Stimulated activated CD4-positive, alpha-beta T cell treated with anti-CD3 and anti-CD28 coated beads, Interleukin-1b, Interleukin-23, amount 100 ng/mL, for 1 hour (primary cell): ENCODE measurements at regions not wholly inside any gene's neighbourhood (a gene's known extent, or its start where the extent isn't known, plus 50 kb on each side); places are given as distances from the start of the nearest gene placed in this dataset.

Experiments
- DNase-seq, 2 donors: peaks; one replicate each; pipeline ENCODE4 v3.0.0-alpha.2; 2020; ENCODE audit warnings: low read depth in 2 of 2

DNA sequence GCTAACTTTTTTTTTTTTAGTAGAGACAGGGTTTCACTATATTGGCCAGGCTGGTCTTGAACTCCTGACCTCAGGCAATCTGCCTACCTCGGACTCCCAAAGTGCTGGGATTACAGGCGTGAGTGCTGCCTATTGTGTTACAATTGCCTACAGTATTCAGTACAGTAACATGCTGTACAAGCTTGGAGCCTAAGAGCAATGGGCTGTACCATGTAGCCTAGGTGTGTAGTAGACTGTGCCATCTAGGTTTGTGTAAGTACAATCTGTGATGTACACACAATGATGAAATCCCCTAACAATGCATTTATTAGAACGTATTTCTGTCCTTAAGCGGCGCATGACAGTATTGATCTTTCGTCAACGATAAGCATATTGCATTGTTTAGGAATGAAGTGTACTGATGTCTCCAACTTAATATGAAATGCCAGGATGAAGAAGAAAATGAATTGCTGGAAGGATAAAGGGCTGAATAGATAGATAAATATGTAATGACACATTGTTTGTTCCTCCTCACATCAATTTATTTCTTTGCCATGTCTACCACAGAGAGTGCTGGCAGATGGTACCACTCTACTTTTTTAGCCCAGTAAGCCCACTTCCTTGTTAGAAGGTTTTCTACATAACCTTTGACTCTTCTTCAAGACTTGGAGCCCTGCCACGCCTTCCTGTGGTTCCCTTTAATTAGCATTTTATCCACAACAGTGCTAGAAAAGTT is 467.5 kb downstream of the VRK1 start:
- DNase-seq = no peak

DNA sequence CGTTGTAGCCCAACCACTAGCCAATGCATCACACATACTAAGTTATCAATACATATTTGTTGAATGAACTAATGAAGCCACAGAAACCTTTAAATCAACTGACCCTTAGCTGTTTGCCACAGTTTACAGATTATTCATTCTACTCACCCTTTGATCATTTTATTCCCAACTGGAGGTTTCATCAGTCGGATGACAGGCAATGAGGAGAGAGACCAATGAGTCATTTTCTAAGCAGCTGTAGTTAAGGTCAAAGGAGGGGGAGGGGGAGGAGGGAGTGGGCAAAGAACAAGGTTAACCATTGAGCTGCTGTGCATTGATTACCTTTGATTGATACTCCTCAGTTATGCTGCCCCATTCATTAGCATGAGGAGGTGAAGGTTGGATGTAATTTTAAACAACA is 469.5 kb downstream of the VRK1 start:
- no peak for DNase-seq

DNA sequence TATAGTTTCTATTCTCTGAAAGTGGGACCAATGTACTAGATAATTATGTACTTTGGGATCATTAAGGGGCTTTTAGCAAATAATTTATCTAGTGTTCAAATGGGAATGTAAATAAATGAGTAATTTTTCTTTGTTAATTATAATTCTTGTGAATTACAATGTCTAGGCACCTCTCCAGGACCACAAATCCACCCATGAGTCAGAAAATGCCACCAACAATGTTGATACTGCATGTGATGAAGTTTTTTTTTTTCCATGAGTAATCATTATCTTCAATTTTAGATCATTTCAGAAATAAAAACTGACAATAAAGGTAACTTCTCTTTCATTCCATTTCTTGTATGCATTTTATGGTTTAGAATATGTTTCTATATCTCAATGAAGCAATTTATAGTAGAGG is 470.3 kb downstream of the VRK1 start:
- DNase-seq = no peak

DNA sequence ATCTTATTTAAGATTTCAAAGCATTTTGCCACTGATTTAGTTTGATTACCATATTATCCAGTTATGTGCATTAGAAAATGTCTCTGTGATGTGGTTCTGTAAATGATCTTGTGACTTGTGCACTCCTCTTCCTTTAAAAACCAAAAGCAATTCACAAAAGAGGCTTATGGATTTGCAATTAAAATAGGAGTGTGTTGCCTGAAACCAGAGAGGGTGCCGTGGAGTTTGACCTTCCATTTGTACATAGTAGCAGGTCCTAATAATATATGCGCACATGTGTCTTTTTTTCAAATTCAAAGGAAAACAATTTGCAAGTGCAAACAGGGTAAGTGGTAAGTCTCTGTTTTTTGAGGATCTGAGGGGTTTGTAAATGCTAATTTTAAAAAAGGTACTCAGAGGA is 470.9 kb downstream of the VRK1 start:
- no peak for DNase-seq

DNA sequence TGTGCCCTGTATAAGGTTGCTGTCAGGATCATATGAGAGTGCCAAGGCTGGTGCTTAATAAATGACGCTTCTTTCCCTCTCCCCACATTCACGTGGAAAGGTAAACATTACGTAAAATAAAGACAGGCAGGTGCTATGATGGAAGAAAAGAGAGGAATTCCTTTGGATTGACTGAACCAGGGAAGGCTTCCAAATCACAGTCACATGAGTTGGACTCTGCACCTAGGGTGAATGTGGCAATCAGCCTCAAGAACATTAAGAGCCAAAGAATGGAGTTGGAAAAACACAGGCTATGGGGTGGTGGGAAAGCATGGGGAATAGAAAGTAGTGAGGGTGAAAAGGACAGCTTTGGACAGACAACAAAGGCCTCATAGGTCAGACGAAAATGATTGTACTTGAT is 473.1 kb downstream of the VRK1 start:
- no peak for DNase-seq

DNA sequence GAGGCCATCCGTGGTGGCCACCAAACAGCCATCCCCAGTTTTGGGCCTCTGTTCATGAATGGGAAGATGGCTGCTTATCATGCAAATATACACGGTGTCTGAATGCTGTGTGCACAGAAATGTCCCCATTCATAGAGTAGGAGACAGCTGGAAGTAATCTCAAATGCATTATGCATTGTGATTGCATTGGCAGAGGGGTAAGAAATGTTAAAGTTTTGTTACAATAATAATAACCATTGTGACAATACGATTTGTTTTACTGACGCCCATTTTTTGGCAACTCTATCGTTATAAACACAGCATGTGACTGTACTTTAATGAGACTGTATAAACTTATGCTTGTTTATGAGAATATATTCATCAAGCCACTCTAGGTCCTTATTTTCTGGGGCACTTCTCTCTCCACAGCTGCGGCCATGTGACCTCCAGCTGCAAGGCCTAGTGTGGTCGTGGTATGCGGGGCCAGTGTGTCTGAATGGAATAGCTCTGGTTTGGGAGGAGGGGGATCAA is 474.3 kb downstream of the VRK1 start:
- DNase-seq = no peak

DNA sequence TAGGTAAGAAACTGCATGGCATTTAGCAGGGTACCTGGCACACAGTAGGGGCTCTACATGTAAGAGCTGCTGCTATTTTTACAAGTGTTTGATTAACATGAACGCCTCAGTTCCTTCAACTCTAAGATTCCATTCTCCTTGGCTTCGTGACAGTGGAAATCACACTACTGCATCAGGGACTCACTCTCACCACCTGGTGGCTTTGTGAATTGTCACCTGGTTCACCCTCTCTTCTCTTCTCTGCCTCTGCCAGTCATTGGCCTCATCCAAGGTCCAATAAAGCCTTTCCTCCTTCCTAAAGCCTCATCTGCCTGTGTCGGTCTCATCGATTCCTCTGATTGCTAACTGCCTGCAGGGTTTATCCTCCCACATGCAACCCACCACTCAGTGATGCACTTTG is 476.4 kb downstream of the VRK1 start:
- DNase-seq = no peak

DNA sequence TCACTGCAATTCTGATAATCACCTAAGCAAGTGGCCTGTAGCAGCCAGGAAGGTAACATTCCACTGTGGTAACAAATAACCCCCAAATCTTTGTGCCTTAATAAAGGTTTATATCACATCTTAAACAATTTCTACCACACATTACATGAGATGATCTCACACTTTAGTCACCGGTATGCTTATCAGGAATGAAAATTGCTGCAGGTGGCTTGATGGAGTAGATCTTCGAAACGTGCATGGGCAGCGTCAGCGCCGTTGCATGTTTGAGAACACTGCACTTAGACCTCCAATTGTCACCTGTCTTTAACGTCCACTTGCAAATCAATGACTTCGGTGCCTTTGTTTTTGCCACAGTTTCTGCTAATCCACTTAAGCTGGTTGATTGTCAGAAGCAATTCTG is 477.4 kb downstream of the VRK1 start:
- DNase-seq = no peak

DNA sequence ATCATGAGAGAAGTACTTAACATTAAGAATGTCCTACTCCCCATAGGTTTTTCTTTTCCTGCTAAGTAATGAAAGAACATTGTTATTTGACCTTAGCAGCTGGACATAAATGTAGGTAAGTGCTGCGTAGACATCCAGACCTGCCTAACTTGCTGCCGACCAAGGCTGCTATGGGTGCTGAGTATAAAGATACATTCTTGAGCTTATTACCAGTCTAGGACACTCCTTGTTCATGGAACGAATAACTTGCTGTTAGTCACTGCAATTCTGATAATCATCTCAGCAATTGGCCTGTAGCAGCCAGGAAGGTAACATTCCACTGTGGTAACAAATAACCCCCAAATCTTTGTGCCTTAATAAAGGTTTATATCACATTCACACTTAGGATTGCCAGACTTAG is 478.1 kb downstream of the VRK1 start:
- no peak for DNase-seq

DNA sequence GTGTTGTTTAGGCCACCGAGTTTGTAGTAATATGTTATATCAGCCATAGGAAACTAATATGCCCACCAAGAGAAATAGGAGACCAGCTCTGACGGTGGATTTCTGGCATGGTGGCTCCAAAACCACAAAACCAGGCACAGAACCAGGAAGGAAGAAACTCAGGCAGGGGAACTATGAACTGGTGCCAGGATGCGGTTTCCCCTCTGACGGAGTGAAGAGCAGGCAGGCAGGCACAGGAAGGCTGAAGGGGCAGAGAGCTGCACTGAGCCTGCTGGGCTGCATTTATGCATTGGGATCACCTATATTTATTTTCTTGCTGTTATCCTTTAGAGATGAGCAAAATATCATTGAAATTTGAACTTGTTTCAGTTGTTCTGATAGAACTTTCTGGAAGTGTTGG is 479.4 kb downstream of the VRK1 start:
- DNase-seq = no peak

DNA sequence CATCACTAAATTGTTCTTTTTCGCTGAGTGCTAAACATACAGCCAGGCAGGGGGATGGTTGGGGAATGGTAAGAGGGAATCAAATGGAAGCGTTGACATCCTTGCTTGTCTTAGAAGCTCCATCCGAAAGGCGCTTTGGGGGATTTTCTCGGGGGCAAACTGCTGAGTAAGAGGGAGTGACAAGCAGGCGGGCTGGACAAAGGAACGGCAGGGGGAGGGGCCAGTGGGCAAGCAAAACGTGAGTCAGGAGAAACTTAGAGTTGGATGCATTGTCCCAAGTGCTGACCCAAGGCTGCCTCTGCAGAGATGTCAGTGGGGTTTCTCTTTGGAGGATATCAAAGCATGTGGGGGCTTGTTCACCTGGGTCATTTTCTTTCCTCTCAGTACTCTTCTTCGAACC is 480.5 kb downstream of the VRK1 start:
- DNase-seq = no peak

DNA sequence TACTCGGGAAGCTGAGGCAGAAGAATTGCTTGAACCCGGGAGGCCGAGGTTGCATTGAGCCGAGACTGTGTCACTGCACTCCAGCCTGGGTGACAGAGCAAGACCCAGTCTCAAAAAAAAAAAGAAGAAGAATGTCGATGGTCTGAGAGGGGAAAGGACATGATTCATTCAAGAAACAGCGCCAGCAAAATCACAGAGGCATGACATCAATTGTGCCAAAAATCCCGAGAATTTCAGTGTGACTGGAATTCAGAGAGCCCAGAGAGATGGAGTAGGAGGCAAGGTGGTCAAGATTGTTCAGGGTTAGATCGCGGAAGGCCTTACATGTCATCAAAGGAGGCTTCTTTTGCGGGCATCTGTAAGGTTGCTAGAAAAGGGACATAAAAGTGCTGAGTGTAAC is 483.3 kb downstream of the VRK1 start:
- DNase-seq = no peak

DNA sequence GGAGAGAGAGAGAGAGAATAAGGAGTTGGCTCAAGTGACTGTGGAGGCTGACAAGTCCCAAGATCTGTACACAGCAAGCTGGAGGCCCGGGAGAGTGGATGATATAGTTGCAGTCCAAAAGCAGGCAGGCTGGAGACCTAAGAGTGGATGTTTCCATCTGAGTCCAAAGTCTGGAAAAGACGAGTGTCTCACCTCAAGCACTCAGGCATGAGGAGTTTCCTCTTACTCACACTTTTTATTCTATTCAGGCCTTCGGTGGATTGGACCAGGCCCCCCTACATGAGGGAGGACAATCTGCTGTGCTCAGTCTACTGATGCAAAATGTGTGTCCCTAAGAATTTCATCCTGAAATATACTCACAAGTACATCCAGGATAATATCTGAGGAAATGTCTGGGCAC is 484.6 kb downstream of the VRK1 start:
- no peak for DNase-seq

DNA sequence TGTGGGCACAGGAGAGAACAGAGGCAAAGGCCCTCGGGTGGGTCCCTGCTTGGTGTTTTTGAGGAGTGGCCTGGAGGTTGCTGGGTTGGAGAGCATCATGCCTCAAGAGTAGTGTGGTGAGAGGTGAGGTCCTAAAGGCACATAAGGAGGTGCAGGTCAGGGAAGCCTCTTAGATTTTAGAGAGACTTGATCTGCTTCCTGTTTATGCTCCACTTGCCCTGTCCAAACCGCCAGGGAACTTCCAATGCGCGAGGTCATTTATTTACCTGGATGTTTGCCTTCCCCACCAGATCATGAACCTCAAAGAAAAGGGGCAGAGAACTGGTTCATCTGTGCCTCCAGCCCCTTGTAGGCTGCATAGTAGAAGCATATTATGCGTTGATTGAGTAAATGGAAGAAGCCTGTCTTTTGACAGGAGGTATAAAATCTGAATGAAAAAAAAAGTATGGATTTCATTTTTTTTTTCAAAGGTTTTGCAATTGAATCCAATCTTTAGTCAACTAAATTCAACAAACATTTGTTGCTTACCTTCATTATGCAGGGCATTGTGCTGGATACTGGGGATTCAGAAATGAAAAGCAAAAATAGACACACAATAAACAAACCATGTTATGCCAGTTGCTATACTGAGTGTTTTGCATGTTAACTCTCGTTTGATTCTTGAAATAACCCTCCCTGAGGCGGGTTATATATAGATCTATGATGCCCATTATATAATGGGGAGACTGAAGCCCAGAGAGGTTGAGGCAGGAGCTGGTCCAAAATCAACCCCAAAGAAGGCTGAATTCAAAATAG is 485.2 kb downstream of the VRK1 start:
- DNase-seq = no peak

DNA sequence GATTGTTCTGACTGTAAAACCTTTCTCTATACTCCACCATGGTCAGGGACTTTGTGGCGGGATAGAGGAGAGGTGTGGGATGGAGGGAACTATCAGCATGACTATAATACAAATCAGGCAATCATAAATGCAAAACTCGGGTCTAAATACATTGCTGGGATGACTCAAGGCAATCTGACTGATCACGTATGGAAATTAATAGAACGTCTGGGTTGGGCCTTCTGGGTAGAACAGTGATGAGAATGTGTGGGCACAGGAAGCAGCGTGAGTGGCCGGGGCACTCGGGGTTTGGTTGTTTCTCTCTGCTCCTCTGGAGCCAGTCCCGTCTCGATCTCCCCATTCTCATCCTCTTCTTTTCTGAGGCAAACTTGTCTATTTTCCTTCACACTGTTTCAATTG is 485.8 kb downstream of the VRK1 start:
- no peak for DNase-seq

DNA sequence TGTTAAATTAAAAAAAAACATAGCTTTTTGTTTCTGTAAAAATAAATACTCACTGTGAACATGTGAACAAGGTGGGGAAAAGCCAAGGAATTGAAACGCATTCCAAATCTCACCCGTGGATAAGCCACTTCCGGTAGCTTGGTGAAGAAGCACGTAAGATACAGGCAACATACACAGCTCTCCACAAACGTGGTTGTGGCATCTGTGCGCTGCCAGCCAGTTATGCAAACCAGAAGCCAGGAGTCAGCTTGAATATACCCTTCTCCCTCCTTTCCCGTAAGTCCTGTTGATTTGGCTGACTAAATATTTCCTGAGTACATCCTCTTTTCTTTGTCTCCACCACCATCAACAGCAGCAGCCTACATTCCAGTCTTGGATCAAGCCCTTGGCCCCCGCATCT is 486.2 kb downstream of the VRK1 start:
- DNase-seq = no peak

DNA sequence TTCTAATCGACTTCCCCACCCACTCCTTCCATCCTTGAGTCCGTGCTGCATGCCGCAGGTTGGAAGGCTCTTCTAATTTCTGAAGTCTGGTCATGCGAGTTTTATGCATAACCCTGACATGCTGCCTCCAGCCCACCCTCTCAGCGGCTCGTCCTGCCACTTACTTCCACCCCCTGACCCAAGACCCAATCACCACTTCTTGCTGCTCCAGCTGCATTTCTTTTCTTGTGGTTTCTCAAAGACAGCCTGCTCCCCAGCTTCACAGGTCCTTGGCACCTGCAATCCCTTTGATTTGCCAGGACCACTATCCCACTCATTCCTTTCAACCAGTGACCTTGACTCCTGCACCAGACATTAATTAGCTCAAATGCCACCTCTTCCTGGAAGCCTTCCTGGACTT is 486.7 kb downstream of the VRK1 start:
- DNase-seq = no peak

DNA sequence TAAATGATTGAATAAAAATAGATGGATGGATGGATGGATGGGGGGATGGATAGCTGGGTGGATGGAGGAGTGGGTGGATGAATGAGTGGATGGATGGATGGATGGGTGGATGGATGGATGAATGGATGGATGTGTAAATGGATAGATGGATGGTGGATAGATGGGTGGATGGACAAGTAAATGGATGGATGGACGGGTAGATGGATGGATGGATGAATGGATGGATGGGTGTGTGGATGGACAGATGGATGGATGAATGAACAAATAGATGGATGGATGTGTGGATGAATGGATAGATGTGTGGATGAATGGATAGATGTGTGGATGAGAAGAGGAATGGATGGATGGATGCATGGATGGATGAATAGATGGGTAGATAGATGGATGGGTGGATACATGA is 490.8 kb downstream of the VRK1 start:
- no peak for DNase-seq

DNA sequence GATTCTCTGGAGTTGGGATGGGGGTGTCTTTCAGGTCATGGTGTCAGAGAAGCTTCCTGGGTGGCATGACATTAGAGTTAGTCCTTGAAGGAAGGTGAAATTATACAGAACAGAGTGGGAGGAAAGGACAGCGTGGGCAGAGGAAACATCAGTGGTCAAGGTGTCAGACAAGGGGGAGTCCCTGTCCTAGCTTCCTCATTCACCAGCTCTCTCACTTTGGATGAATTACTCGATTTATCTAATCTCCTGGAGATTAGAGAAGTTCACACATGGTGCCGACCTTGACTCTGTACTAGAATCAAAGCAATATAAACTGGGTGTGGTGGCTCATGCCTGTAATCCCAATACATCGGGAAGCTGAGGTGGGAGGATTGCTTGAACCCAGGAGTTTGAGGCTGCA is 492.9 kb downstream of the VRK1 start:
- DNase-seq = no peak

DNA sequence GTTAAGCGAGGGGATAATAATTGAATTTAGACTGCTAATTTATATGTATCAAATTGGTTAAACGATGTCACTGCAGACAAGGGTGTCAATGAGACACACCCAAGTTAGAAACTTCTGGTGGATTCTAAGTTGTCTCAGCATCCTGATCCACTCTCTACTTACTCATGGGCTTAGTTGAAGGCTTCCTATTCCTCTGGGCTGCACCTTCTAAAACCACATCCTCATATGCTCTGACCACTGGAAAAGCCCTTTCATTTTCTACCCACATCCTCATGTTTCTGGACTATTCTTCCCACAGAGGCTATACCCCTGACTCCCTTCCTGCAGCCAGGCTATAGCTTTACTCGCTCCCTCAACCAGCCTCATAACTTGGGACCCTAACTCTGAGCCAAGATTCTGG is 493.8 kb downstream of the VRK1 start:
- DNase-seq = no peak

DNA sequence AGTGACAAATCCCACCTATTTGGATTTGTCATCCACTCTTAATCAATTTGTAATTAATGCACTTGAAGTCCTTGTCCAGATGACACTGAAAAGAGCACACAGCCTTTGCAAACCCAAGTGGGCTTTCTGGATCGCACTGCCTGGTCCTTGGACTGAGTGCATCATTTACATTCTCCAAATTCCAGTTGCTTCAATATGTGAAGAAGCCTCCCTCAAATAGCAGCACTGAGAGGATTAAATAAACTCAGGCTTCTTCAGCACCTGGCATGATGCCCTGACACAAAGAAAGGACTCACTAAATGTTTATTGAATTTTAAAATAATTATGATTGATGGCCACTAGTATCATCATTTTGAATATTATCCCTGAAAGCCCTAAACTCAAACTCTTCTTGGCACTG is 496.5 kb downstream of the VRK1 start:
- no peak for DNase-seq

DNA sequence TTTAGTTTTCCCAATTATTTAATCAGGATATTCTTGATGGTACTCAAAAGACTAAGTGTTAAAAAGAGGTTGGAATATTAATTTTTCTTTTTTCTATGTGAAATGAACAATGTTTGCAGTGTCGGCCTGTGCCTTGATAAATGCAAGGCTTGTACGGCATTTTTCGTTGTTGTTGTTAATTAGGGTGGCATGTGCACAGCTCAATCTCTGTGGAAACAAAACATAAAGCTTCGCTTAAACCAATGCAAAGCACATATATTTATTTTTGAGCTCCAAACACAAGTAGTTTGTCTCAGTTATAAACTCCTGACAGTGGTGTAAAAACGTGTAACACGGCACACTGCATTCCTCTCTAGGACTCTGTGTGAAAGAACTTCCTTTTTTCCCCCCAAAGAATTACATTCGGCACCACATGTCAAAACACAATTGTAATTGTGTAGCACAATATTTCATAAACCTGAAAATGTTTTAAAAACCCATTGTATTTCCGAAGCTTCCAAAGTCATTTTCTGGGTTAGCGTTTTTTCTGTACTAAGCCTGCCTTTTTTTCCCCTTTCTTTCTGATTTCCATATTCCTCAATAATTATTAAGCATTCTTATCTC is 498.0 kb downstream of the VRK1 start:
- no peak for DNase-seq

DNA sequence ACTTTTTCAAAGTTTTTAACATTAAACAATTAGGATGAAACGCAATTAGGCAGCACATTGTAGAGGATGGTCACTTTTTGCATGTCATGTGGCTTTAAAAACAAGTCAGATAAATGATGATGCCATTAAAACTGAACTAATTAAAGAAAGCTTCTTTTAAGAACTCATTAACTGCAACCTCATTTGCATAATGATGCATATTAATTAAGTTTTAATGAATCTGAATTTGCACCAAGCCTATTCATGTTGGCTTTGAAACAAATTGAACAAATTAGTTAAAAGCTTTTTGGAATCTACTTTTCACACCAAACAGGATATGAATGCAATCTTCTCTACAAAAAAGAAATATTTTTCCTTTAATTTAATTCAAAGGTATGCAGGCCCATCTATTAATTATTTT is 499.0 kb downstream of the VRK1 start:
- no peak for DNase-seq
